CD4-positive, alpha-beta T cell treated with Interferon alpha-2 for 1 hour (primary cell): ENCODE measurements at regions not wholly inside any gene's neighbourhood (a gene's known extent, or its start where the extent isn't known, plus 50 kb on each side); places are given as distances from the start of the nearest gene placed in this dataset.

Experiments used
- DNase-seq, 2 donors: peaks; one replicate each; pipeline ENCODE4 v3.0.0-alpha.2; 2020 to 2022

- no peak for DNase-seq
Observed at GRCh38 chr11:110974731-110975130, 262.5 kb upstream of the ARHGAP20 start.

- DNase-seq, result no peak
Observed at GRCh38 chr11:110973401-110973980, 261.3 kb upstream of the ARHGAP20 start.

GRCh38 chr11:110972640-110973039 is 260.4 kb upstream of the ARHGAP20 start:
- peak in 1 of 2 donors; percentile 33 for DNase-seq

GRCh38 chr11:110972106-110972505 is 259.9 kb upstream of the ARHGAP20 start:
- DNase-seq, result no peak

- DNase-seq, result no peak
Observed at GRCh38 chr11:110971140-110971539, 258.9 kb upstream of the ARHGAP20 start.

GRCh38 chr11:110968348-110969062 is 256.3 kb upstream of the ARHGAP20 start:
- DNase-seq, result no peak

- DNase-seq, result no peak
Observed at GRCh38 chr11:110966131-110966530, 253.9 kb upstream of the ARHGAP20 start.

GRCh38 chr11:110962921-110963320 is 250.7 kb upstream of the ARHGAP20 start:
- DNase-seq, result no peak

- no peak for DNase-seq
Observed at GRCh38 chr11:110960167-110960566, 247.9 kb upstream of the ARHGAP20 start.

GRCh38 chr11:110958216-110958615 is 246.0 kb upstream of the ARHGAP20 start:
- DNase-seq, result no peak

- no peak for DNase-seq
Observed at GRCh38 chr11:110955776-110956175, 243.5 kb upstream of the ARHGAP20 start.

GRCh38 chr11:110951950-110952503 is 239.8 kb upstream of the ARHGAP20 start:
- no peak for DNase-seq

GRCh38 chr11:110951037-110951949 is 239.1 kb upstream of the ARHGAP20 start:
- DNase-seq, result no peak

- no peak for DNase-seq
Observed at GRCh38 chr11:110948112-110948511, 235.9 kb upstream of the ARHGAP20 start.

GRCh38 chr11:110947096-110947495 is 234.9 kb upstream of the ARHGAP20 start:
- no peak for DNase-seq

- no peak for DNase-seq
Observed at GRCh38 chr11:110939471-110939870, 227.2 kb upstream of the ARHGAP20 start.

- DNase-seq, result no peak
Observed at GRCh38 chr11:110935018-110935640, 222.9 kb upstream of the ARHGAP20 start.

GRCh38 chr11:110929129-110929528 is 216.9 kb upstream of the ARHGAP20 start:
- no peak for DNase-seq

GRCh38 chr11:110928391-110928790 is 216.2 kb upstream of the ARHGAP20 start:
- no peak for DNase-seq

GRCh38 chr11:110921742-110922521 is 209.7 kb upstream of the ARHGAP20 start:
- DNase-seq, result no peak

- DNase-seq, result peak in 1 of 2 donors; percentile 5
Observed at GRCh38 chr11:110919241-110919922, 207.1 kb upstream of the ARHGAP20 start.
